ENCODE measurements at regions not wholly inside any gene's neighbourhood (a gene's known extent, or its start where the extent isn't known, plus 50 kb on each side); places are given as distances from the start of the nearest gene placed in this dataset.

DNA sequence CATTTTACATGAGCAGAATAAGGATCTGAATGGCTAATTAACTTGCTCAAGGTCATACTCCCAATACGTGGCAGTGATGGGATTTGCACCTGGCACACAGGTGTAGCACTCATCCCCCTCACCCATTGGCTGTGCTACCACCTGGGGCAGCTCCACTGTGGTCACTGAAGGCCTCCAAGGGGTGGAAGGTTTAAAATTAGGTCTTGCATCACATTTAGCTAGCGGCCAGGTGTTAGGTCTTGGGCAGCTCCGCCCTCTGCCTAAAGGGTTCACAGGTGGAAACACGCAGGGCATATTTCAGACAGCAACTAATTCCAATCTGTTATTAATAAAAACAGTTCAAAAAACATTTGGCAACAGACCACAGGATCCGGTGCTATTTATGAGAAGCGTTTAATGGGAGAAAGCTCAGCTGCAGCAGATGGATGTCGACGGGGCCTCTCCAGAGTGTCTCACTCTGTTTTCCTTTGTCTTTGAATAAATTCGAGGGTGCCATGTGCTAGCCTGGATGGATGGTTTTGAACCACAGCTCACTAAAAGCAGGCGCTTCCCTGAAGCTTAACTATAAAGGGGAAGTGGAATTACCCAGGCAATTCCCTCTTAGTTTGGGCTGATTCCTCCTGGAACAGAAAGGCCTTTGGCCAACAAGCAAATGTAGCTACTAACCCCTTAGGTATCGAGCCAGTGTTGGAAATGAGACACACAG is 1017.6 kb downstream of the TYW1 start:
- no peaks in the 10 kb centered on the region for H3K27me3 Mint-ChIP-seq (ENCODE audit: low read depth)
- peaks cover 2 to 4% of the 10 kb centered on the region in 2 donors for H3K9me3 Mint-ChIP-seq
- no peaks in the 10 kb centered on the region for H3K4me1 Mint-ChIP-seq (ENCODE audit: low read depth)
- no peaks in the 10 kb centered on the region for H3K36me3 Mint-ChIP-seq (ENCODE audit: insufficient read depth in 2 of 2)
- H3K4me3 Mint-ChIP-seq, result no peak overlapping the region
- no peak for ATAC-seq (replicated peaks in 1 of 2)
- DNase-seq, result no peak
- H3K27ac Mint-ChIP-seq, result no peak overlapping the region

DNA sequence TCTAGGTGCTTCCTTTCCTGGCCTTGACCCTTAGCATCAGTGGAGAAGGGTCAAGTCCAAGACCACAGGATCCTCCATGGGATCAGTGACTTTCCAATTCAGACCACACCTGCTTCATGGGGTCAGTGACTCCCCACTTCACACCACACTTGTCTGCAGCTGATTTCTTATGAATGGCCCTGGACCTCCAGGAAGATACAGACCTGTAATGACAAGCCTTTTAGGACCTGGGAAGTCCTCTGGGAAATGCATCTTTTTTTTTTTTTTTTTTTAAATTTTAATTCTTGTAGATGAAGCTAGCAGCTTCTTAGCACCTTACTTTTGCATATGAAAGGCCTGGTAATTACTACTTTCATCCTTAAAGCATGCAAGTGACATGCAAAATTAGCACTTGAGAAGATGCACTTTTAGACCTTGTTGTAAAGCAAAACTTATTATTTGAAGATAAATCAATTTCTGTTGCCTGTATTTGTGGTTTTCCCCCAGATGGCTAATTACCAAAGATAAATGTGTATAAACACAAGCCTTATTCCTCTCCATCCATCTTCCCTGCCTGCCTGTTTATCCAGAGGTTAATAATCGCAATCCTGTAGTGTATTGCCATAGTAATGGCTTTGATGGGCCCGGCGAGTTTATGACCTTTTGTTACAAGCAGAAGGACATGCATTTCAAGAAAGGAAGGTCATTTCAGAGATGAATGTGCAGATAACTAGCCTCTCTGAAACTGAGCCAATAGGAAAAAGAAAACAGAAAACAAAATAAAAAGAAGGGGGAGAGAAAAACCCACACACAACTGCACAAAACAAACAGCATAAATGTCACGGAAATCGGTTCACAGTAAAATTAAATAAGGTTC is 1018.7 kb downstream of the TYW1 start:
- ATAC-seq (replicated peaks in 1 of 2), result no peak
- Mint-ChIP-seq H3K36me3 (ENCODE audit: insufficient read depth in 2 of 2) (no peaks in the 10 kb centered on the region), H3K4me3 (no peak overlapping the region)

DNA sequence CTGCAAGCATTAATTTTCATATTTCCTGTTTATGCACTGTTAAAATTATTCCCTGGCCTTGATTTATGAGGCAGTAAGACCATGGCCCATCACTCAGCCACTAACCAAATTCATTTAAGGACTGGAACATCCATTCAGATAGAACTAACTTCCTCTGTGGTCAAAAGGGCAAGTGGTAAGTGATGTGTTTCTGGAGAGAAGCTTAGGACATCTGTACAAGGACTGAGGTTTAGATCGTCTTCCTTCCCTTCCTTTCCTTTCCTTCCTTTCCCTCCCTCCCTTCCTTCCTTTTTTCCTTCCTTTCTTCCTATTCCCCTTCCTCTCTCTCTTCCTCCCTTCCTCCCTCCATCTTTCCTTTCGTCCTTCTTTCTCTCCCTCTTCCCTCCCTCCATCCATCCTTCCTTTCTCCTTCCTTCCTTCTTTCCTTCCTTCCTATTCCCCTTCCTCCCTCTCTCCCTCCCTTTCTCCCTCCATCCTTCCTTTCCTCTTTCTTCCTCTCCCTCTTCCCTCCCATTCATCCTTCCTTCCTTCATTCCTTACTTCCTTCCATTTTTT is 1019.4 kb downstream of the TYW1 start:
- no peak overlapping the region for H3K27ac Mint-ChIP-seq
- no peak for DNase-seq
- H3K4me1 Mint-ChIP-seq (ENCODE audit: low read depth), result no peaks in the 10 kb centered on the region
- no peaks in the 10 kb centered on the region for H3K36me3 Mint-ChIP-seq (ENCODE audit: insufficient read depth in 2 of 2)
- peaks cover 2 to 4% of the 10 kb centered on the region in 2 donors for H3K9me3 Mint-ChIP-seq
- H3K4me3 Mint-ChIP-seq, result no peak overlapping the region
- ATAC-seq (replicated peaks in 1 of 2), result no peak
- H3K27me3 Mint-ChIP-seq (ENCODE audit: low read depth), result no peaks in the 10 kb centered on the region

More for the DNA sequence above, 1018.7 kb downstream of the TYW1 start:
- Mint-ChIP-seq H3K27ac (no peak overlapping the region), H3K27me3 (ENCODE audit: low read depth) (no peaks in the 10 kb centered on the region), H3K9me3 (peaks cover 2 to 4% of the 10 kb centered on the region in 2 donors), H3K4me1 (ENCODE audit: low read depth) (no peaks in the 10 kb centered on the region)
- no peak for DNase-seq

DNA sequence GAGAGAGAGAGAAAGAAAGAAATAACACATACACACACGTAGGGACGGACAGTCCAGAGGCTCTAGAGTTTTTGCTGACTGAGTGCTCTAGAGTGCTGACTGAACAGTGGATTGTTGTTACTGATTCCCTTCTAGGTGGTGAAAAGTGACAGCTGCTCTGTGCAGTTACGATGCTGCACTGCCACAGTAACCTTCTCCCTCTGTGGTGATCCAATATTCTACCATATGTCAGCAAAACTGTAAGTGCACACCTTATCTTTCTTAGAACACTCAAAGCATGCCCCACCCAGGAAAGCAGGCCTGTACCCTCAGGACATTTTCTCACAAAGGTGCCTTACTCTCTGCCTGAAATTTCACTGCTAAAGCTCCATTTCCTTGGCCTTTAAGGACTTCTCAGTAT is 1023.5 kb downstream of the TYW1 start:
- no peak overlapping the region for H3K27ac Mint-ChIP-seq
- ATAC-seq (replicated peaks in 1 of 2) (no peak), DNase-seq (no peak)
- H3K36me3 Mint-ChIP-seq (ENCODE audit: insufficient read depth in 2 of 2), result no peaks in the 10 kb centered on the region
- H3K4me3 Mint-ChIP-seq, result no peak overlapping the region
- H3K4me1 Mint-ChIP-seq (ENCODE audit: low read depth), result no peaks in the 10 kb centered on the region
- peaks cover 6 to 7% of the 10 kb centered on the region in 2 donors for H3K9me3 Mint-ChIP-seq
- H3K27me3 Mint-ChIP-seq (ENCODE audit: low read depth), result no peaks in the 10 kb centered on the region

DNA sequence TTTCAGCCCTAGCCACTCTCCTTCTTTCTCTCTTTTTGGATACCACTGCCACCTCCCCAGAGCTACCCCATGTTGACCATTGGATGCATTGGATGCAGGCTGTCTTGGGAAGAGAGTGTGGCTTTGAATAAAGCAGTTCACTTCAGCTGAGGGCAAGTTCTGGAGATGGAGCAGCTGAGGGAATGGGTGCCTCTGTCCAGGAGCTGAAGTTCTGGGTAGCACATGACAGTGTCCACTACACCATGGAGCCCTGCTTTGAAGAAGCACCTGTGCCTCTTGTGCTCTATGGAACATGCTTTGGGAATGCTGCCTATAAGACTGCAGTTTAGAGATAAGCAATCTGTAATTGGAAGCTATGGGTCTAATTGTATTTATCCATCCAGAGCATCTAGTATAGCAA is 1028.7 kb downstream of the TYW1 start:
- H3K4me1 Mint-ChIP-seq (ENCODE audit: low read depth), result no peaks in the 10 kb centered on the region
- H3K27ac Mint-ChIP-seq, result no peak overlapping the region
- H3K36me3 Mint-ChIP-seq (ENCODE audit: insufficient read depth in 2 of 2), result no peaks in the 10 kb centered on the region
- ATAC-seq (replicated peaks in 1 of 2), result no peak
- no peak overlapping the region for H3K4me3 Mint-ChIP-seq
- no peak for DNase-seq
- no peaks in the 10 kb centered on the region for H3K27me3 Mint-ChIP-seq (ENCODE audit: low read depth)
- H3K9me3 Mint-ChIP-seq, result peaks cover 5 to 10% of the 10 kb centered on the region in 2 donors

DNA sequence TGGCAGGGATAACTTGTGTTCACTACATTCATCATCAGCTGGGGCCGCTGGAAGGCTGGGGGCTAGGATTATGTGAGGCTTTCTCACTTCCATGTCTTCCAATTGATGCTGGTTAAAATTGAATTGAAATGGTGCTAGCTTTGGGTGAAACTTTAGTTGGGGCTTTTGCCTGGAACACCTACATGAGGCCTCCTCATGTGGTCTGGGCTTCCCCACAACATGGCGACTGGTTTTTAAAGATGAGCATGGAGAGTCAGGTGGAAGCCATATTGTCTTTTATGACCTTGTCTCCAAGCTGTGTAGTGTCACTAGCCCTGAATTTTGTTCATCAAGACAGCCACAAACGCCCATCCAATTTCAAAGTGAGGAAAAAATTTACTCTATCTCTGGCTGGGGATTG is 1033.9 kb downstream of the TYW1 start:
- no peak overlapping the region for H3K27ac Mint-ChIP-seq
- H3K27me3 Mint-ChIP-seq (ENCODE audit: low read depth), result no peaks in the 10 kb centered on the region
- no peak overlapping the region for H3K4me3 Mint-ChIP-seq
- DNase-seq (no peak), ATAC-seq (replicated peaks in 1 of 2) (no peak)
- peaks cover 1 to 2% of the 10 kb centered on the region in 2 donors for H3K36me3 Mint-ChIP-seq (ENCODE audit: insufficient read depth in 2 of 2)
- peaks cover 12 to 14% of the 10 kb centered on the region in 2 donors for H3K9me3 Mint-ChIP-seq
- no peaks in the 10 kb centered on the region for H3K4me1 Mint-ChIP-seq (ENCODE audit: low read depth)

DNA sequence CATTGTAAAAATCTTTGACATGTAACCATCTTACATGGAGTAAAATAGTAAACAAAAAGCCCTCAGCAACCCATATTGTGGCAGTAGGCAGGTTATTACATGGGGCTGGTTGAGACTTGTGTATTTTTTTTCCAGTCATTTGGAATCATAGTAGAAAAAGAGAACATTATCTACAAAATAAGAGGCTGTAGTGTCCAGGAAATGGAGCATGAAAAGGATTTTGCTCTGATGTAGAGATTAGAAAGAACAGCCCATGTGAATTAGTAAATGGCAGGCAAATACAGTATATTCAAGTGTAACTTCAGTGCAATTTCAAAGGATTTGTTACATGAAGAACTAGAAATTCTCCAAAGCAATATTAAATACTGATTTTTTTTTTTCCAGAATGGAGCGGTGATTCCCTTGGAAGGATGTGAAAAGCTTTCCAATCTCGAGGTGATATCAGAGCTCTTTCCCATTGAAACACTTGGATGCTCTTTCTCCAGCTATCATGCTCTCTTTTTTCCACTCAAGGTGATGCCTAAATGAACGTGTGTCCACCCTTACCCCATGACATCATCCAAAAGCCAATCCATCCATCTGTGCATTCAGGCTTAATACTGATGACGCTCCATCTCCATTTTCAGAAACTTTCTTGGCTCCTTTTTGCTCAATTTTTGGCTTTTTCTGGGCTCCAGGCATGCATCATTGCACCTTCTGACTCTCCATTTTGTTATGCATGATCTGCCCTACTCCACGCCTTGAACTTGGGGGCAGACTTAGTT is 1034.7 kb downstream of the TYW1 start:
- no peak overlapping the region for H3K27ac Mint-ChIP-seq
- peaks cover 12 to 13% of the 10 kb centered on the region in 2 donors for H3K9me3 Mint-ChIP-seq
- DNase-seq (no peak), ATAC-seq (replicated peaks in 1 of 2) (no peak)
- H3K4me1 Mint-ChIP-seq (ENCODE audit: low read depth), result no peaks in the 10 kb centered on the region
- no peak overlapping the region for H3K4me3 Mint-ChIP-seq
- H3K27me3 Mint-ChIP-seq (ENCODE audit: low read depth), result no peaks in the 10 kb centered on the region
- H3K36me3 Mint-ChIP-seq (ENCODE audit: insufficient read depth in 2 of 2), result peaks cover 1 to 2% of the 10 kb centered on the region in 2 donors

DNA sequence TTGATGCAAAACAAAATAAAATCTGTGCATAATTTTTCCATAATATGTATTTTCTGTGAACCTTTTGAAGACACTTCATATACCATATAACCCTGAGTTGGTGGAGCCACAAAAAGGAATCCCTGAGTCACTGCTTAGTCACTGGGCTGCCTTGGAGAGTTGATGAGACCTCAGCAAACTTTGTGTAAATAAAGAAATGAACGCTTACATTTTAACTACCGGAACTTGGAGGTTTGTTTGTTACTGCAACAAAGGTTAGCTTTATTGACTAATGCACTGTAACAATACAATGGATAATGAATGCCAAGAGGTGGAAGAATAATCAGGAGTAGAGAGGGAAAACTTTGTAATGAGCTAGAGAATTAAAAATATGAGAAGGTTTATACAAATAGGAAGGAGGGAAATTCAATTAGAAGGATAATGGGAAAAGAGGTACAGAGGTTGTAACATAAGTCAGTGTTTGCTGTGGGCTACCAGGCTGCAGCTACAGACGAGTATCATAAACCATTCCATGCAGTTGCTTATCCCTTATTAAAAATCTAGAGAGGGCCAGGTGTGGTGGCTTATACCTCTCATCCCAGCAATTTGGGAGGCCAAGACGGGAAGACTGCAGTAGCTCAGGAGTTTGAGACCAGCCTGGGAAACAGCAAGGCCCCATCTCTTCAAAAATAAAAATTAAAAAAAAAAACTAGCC is 1042.1 kb downstream of the TYW1 start:
- ATAC-seq (replicated peaks in 1 of 2), result no peak
- Mint-ChIP-seq H3K36me3 (ENCODE audit: insufficient read depth in 2 of 2) (no peaks in the 10 kb centered on the region), H3K9me3 (peaks cover 7 to 8% of the 10 kb centered on the region in 2 donors), H3K4me1 (ENCODE audit: low read depth) (no peaks in the 10 kb centered on the region), H3K27me3 (ENCODE audit: low read depth) (no peaks in the 10 kb centered on the region), H3K27ac (no peak overlapping the region), H3K4me3 (no peak overlapping the region)
- no peak for DNase-seq

DNA sequence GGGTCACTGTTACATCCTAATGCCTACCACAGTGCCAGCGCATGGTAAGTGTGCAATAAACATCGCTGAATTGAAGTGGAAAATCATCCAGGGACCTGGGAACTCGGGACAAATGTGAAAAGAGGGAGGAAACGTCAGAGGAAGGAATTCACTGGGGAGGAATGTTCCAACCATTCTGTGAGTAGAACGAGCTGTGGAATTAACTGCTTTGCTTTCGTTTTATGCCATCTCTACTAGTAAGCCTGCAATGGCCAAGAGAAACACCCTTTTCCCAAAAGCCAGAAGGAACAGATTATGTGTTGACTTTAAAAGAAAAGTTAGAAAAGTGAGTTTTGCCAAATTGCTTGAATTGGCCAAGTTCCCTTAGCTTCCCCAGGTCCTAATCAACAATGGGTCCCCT is 1044.9 kb downstream of the TYW1 start:
- H3K4me1 Mint-ChIP-seq (ENCODE audit: low read depth), result no peaks in the 10 kb centered on the region
- H3K27me3 Mint-ChIP-seq (ENCODE audit: low read depth), result no peaks in the 10 kb centered on the region
- peaks cover 2 to 4% of the 10 kb centered on the region in 2 donors for H3K9me3 Mint-ChIP-seq

DNA sequence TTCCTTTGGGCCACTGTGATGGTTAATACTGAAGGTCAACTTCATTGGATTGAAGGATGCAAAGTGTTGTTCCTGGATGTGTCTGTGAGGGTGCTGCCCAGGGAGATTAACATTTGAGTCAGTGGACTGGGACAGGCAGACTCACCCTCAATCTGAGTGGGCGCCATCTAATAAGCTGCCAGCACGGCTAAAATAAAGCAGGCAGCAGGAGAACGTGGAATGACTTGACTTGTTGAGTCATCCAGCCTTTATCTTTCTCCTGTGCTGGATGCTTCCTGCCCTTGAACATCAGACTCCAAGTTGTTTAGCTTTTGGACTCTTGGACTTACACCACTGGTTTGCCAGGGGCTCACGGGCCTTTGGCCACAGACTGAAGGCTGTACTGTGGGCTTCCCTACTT is 1046.9 kb downstream of the TYW1 start:
- peaks cover 2 to 6% of the 10 kb centered on the region in 2 donors for H3K9me3 Mint-ChIP-seq
- no peak overlapping the region for H3K4me3 Mint-ChIP-seq
- DNase-seq (no peak), ATAC-seq (replicated peaks in 1 of 2) (no peak)
- H3K4me1 Mint-ChIP-seq (ENCODE audit: low read depth), result no peaks in the 10 kb centered on the region
- H3K36me3 Mint-ChIP-seq (ENCODE audit: insufficient read depth in 2 of 2), result no peaks in the 10 kb centered on the region
- H3K27me3 Mint-ChIP-seq (ENCODE audit: low read depth), result no peaks in the 10 kb centered on the region
- H3K27ac Mint-ChIP-seq, result no peak overlapping the region

More for the DNA sequence above, 1044.9 kb downstream of the TYW1 start:
- ATAC-seq (replicated peaks in 1 of 2) (no peak), DNase-seq (no peak)
- H3K36me3 Mint-ChIP-seq (ENCODE audit: insufficient read depth in 2 of 2), result no peaks in the 10 kb centered on the region
- no peak overlapping the region for H3K27ac Mint-ChIP-seq
- no peak overlapping the region for H3K4me3 Mint-ChIP-seq

DNA sequence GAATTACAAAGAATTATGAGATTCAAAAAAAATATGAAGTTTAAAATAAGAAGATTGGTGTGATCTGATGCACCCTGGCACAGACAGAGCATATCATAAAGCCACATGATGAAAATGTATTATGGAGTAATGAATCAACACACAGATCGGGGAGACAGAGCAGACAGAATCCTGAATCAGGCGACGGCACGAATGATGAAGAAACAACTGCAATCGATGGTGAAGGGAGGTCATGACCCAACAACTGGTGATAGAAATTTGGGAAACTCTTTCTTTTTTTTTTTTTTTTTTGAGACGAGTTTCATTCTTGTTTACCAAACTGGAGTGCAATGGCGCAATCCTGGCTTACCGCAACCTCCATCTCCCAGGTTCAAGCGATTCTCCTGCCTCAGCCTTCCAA is 1054.0 kb downstream of the TYW1 start:
- Mint-ChIP-seq H3K9me3 (peaks cover 2 to 3% of the 10 kb centered on the region in 2 donors), H3K4me1 (ENCODE audit: low read depth) (no peaks in the 10 kb centered on the region), H3K27ac (no peak overlapping the region), H3K4me3 (no peak overlapping the region), H3K27me3 (ENCODE audit: low read depth) (no peaks in the 10 kb centered on the region), H3K36me3 (ENCODE audit: insufficient read depth in 2 of 2) (no peaks in the 10 kb centered on the region)
- no peak for DNase-seq
- ATAC-seq (replicated peaks in 1 of 2), result no peak

DNA sequence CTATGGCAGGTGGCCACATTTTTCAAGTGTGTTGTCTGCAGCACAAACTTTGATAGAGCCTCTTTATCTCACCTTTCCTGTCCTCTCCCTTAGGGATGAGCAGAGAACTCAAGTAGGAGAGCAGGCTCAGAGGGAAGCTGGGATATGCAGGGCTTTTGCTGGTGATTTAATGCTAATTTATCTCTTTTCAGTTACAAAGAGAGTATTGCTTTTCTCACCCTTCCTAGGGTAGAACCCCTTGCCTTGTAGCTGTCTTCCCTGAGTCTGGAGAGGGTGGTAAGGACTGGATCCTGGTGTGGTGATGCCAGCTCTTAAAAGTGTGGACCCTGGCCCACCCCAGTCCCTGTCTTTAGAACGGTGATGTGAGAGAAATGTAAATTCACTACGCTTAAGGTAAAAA is 1061.4 kb downstream of the TYW1 start:
- Mint-ChIP-seq H3K27me3 (ENCODE audit: low read depth) (no peaks in the 10 kb centered on the region), H3K9me3 (peaks cover 5 to 11% of the 10 kb centered on the region in 2 donors), H3K4me3 (no peak overlapping the region), H3K4me1 (ENCODE audit: low read depth) (no peaks in the 10 kb centered on the region), H3K27ac (no peak overlapping the region), H3K36me3 (ENCODE audit: insufficient read depth in 2 of 2) (peaks cover 0 to 2% of the 10 kb centered on the region in 2 donors)
- ATAC-seq (replicated peaks in 1 of 2) (no peak), DNase-seq (no peak)

All from activated T-cell treated with anti-CD3 and anti-CD28 coated beads, Interleukin-2, amount 50 U/mL, for 72 hours (primary cell).